ENCODE measurements at regions not wholly inside any gene's neighbourhood (a gene's known extent, or its start where the extent isn't known, plus 50 kb on each side); places are given as distances from the start of the nearest gene placed in this dataset.

DNA sequence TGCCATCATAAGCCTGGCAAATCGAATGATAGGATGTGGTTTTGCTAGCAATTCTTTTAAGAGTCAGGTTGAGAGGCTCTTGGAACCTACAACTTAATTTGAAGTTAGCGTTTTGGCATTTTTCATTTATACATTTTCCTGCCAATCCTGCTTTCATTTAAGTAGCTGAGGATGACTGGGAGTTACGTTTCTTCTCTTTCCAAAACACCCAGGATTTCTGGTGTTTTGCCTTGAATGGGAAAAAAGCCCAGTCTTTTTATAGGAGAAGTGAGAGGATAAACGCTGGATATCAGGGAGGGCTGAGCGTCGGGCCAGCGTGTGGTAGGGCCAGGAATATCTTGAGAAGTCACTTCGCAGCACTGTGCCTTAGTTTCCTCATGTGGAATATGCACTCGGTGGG, 174.2 kb upstream of the HAND2 start:
- H2BK5ac ChIP-seq (ENCODE audit: low read depth, low read length) = no peak overlapping the region
- no peak overlapping the region for H3K9ac ChIP-seq (replicated peaks in 1 of 4; ENCODE audit: extremely low read depth in 1 of 4, low read depth in 3 of 4, low read length in 3 of 4)
- TF ChIP-seq TEAD4 (IDR thresholded peaks at IDR 0.05; ENCODE audit: low read depth, low read length) (no peak), TAF7 (optimal IDR thresholded peaks at IDR 0.05; ENCODE audit: borderline replicate concordance, low read depth, low read length) (no peak), JUN (IDR thresholded peaks at IDR 0.05; ENCODE audit: low read depth, low read length) (no peak), NANOG (IDR thresholded peaks at IDR 0.05; ENCODE audit: insufficient read depth, low read depth, low read length, poor library complexity, severe bottlenecking) (no peak), CHD2 (IDR thresholded peaks at IDR 0.05; ENCODE audit: low read length) (no peak), POLR2A (IDR thresholded peaks at IDR 0.05; ENCODE audit: control extremely low read depth in 1 of 2, low read depth in 2 of 2, low read length in 2 of 2) (no peak), RNF2 (IDR thresholded peaks at IDR 0.05; ENCODE audit: borderline replicate concordance, low read depth, low read length, missing control alignments, poor library complexity, severe bottlenecking) (no peak), EZH2 (IDR thresholded peaks at IDR 0.05; ENCODE audit: low read depth, low read length, severe bottlenecking) (no peak), CHD1 (IDR thresholded peaks at IDR 0.05; ENCODE audit: low read depth, low read length) (no peak), CEBPB (IDR thresholded peaks at IDR 0.05; ENCODE audit: low read depth, low read length) (no peak), SP1 (IDR thresholded peaks at IDR 0.05; ENCODE audit: low read depth, low read length) (no peak), CREB1 (IDR thresholded peaks at IDR 0.05) (no peak), HDAC6 (IDR thresholded peaks at IDR 0.05; ENCODE audit: low read depth, low read length) (no peak), RBBP5 (IDR thresholded peaks at IDR 0.05; ENCODE audit: borderline replicate concordance, low read depth, low read length) (no peak), MAFK (IDR thresholded peaks at IDR 0.05; ENCODE audit: low read depth, low read length) (no peak)
- TF ChIP-seq, protein P1, sequence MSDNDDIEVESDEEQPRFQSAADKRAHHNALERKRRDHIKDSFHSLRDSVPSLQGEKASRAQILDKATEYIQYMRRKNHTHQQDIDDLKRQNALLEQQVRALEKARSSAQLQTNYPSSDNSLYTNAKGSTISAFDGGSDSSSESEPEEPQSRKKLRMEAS (IDR thresholded peaks at IDR 0.05) = no peak
- no peaks in the 10 kb centered on the region for H3K79me1 ChIP-seq (ENCODE audit: low read depth, low read length)
- H3K4me2 ChIP-seq (ENCODE audit: insufficient read depth in 1 of 2, low read depth in 2 of 2, low read length in 2 of 2) = no peak overlapping the region
- no peaks in the 10 kb centered on the region for H3K79me2 ChIP-seq (ENCODE audit: control insufficient read depth in 1 of 2, insufficient read depth in 2 of 2, low read length in 2 of 2)
- no peak overlapping the region for H4K5ac ChIP-seq (ENCODE audit: insufficient read length, low read depth, low read length)
- H3K56ac ChIP-seq (replicated peaks; ENCODE audit: insufficient read length, low read depth, low read length) = no peak overlapping the region
- no peak overlapping the region for H3K18ac ChIP-seq (ENCODE audit: extremely low read depth, low read length)
- H2BK15ac ChIP-seq (ENCODE audit: low read length) = no peak overlapping the region
- CTCF ChIA-PET (ENCODE audit: partially characterized antibody) = no interaction called here
- H2BK20ac ChIP-seq (ENCODE audit: low read length) = no peak overlapping the region
- H2AK5ac ChIP-seq (ENCODE audit: low read depth, low read length) = no peak overlapping the region
- DNase-seq (ENCODE audit: low read depth in 1 of 2, low spot score in 2 of 2) = no peak
- POLR2A ChIA-PET (ENCODE audit: partially characterized antibody) = no interaction called here
- H3K9me3 ChIP-seq (ENCODE audit: insufficient read depth in 2 of 2, low read depth in 1 of 2, low read length in 1 of 2) = no peaks in the 10 kb centered on the region
- H3K36me3 ChIP-seq (ENCODE audit: control insufficient read depth in 2 of 4, insufficient read depth in 4 of 4, low read length in 3 of 4) = no peaks in the 10 kb centered on the region
- H4K8ac ChIP-seq (ENCODE audit: extremely low read depth, insufficient read depth, low read length) = no peak overlapping the region
- H3K27me3 ChIP-seq (replicated peaks in 1 of 4; ENCODE audit: control insufficient read depth in 3 of 4, extremely low read depth in 1 of 4, insufficient read depth in 3 of 4, low read length in 3 of 4) = peaks cover 0 to 1% (median 0%) of the 10 kb centered on the region in 4 experiments; a peak in 1 of 7 replicates
- H2AFZ ChIP-seq (ENCODE audit: low read length) = no peak overlapping the region
- no peak overlapping the region for H3K23ac ChIP-seq (ENCODE audit: insufficient read length)
- no peak overlapping the region for H3K27ac ChIP-seq (ENCODE audit: low read depth, low read length)
- no peak overlapping the region for H4K91ac ChIP-seq (replicated peaks; ENCODE audit: insufficient read length, low read length)
- no peak overlapping the region for H2BK12ac ChIP-seq (ENCODE audit: low read depth, low read length)
- FAIRE-seq = no peak
- no peak overlapping the region for H2BK120ac ChIP-seq (replicated peaks; ENCODE audit: low read depth, low read length)
- H3K14ac ChIP-seq (ENCODE audit: insufficient read length) = no peak overlapping the region
- H3K4me1 ChIP-seq (replicated peaks in 1 of 4; ENCODE audit: control insufficient read depth in 3 of 4, insufficient read depth in 4 of 4, low read length in 3 of 4) = no peaks in the 10 kb centered on the region
- WGBS, 2 experiments (ENCODE audit: extremely low coverage in 1 of 2, insufficient coverage in 1 of 2, insufficient read length in 1 of 2, insufficient replicate concordance in 2 of 2, low coverage in 1 of 2, low lambda C conversion rate in 2 of 2, missing lambda C conversion rate in 1 of 2) = 89% methylated on average over 9 of the region's 9 CpGs; no CpG with 5 or more reads in 1 of the 2 experiments
- H3K4me3 ChIP-seq (ENCODE audit: extremely low read depth in 1 of 4, insufficient read depth in 2 of 4, low read depth in 3 of 4, low read length in 4 of 4) = no peak overlapping the region
- no peaks in the 10 kb centered on the region for H4K20me1 ChIP-seq (replicated peaks in 1 of 2; ENCODE audit: control insufficient read depth in 1 of 2, insufficient read depth in 2 of 2, low read length in 2 of 2)
- no peak overlapping the region for H3K4ac ChIP-seq (replicated peaks; ENCODE audit: insufficient read length, low read depth, low read length)
- no peaks in the 10 kb centered on the region for H3K23me2 ChIP-seq (ENCODE audit: low read depth, low read length)
